GM13977 (cell line): ENCODE measurements at regions not wholly inside any gene's neighbourhood (a gene's known extent, or its start where the extent isn't known, plus 50 kb on each side); places are given as distances from the start of the nearest gene placed in this dataset.
"Not testable (repeated sequence)": the region's sequence is repeated elsewhere in the genome, so short reads cannot be mapped to it uniquely, and the experiment has no call there.

Source experiments
- DNase-seq: peaks from one replicate; pipeline ENCODE4 v3.0.0; 2012; ENCODE audit warnings: low spot score
- in situ Hi-C: fragments of 300-500 bp; cut with MboI; formaldehyde crosslinking; loops from one replicate; pipeline ENCODE4 v1.12.0; 2022; ENCODE audit warnings: low sequenced_read_pairs, low pct_unique_long_range_greater_than_20kb, mixed read lengths, inconsistent platforms; ENCODE audit not compliant: unreplicated experiment
- TF ChIP-seq, protein P1 (sequence below): IDR thresholded peaks from 2 replicates; pipeline ENCODE4 v1.5.1; 2012; ENCODE audit warnings: mild to moderate bottlenecking, control low read depth; ENCODE audit not compliant: insufficient read depth; ENCODE audit errors: extremely low read depth, missing control alignments

DNA sequence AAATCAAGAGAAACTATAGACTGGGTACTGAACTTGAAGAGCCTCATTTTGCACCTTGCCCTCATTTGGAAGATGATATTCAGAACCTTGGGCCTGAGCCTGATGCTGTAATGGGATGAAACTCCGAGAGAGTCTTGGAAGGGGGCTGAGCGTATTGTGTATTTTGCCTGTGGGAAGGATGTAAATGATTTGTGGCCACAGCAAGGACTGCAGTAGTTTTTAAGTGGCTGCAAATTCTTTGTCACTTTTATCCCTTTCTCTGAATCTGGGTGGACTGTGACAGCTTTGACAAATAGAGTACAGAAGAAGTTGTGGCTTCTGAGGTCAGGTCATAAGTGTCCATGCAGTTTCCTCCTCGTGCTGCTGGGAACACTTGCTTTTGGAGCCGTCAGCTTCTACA, 221.2 kb downstream of the ADRA2A start:
- TF ChIP-seq, protein P1, sequence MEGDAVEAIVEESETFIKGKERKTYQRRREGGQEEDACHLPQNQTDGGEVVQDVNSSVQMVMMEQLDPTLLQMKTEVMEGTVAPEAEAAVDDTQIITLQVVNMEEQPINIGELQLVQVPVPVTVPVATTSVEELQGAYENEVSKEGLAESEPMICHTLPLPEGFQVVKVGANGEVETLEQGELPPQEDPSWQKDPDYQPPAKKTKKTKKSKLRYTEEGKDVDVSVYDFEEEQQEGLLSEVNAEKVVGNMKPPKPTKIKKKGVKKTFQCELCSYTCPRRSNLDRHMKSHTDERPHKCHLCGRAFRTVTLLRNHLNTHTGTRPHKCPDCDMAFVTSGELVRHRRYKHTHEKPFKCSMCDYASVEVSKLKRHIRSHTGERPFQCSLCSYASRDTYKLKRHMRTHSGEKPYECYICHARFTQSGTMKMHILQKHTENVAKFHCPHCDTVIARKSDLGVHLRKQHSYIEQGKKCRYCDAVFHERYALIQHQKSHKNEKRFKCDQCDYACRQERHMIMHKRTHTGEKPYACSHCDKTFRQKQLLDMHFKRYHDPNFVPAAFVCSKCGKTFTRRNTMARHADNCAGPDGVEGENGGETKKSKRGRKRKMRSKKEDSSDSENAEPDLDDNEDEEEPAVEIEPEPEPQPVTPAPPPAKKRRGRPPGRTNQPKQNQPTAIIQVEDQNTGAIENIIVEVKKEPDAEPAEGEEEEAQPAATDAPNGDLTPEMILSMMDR = no peak
- in situ Hi-C loops = no loop called here
- no peak for DNase-seq

DNA sequence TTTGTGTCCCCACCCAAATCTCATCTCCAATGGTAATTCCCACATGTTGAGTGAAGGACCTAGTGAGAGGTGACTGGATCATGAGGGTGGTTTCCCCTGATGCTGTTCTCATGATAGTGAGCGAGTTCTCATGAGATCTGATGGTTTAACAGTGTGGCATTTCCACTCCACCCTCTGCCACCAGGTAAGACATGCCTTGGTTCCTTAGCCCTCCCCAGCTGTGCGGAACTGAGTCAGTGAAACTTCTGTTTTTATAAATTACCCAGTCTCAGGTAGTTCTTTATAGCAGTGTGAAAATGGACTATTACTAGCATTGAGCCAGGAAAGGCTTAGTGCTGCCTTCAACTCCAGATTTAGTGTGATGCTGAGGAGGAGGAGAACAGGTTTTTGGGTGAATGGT, 222.2 kb downstream of the ADRA2A start:
- in situ Hi-C loops = no loop called here

DNA sequence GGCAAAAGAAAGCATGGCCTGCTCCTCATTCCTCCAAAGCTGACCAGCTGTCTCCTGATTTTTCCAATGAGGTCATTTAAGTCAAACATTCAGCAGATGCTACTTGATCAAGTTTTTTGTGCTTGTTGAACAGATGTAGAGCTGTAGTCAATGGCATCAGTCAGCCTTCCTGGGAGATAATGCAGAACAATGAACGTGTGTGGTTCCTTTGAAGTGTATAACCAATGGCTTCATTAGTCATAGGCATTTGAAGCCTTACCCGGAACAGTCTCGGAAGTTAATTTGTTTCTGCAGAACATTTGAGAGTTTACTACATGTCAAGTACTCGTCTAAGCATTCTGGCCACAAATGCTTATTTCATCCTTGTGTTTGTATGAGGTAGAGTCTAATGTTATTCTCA, 227.1 kb downstream of the ADRA2A start:
- TF ChIP-seq, protein P1 = no peak
- DNase-seq = no peak
- in situ Hi-C loops = no loop called here

More for the DNA sequence above, 222.2 kb downstream of the ADRA2A start:
- no peak for DNase-seq
- TF ChIP-seq, protein P1 = no peak

DNA sequence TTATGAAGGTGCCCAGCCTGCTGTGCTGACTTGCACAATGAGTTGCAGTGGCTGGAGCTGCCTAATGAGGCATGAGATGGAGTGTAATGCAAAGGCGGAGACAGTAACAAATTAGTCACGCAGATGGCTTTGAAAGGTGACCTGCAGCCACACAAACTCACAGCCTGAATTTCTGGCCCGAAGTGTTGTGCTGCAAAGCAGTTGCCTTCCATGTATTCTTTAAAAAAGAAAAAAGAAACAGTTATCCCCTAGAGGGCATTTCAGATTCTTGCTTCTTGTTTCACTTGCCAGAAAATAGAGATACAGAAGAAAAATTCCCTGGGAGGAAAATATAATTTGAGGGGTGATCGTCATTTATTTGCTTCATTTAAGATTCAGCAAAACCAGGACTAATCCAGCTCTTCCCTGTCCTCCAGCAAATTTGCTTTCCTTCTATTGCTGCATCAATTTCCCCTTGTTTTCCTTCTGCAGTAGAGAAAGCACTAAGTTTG, 239.9 kb downstream of the ADRA2A start:
- in situ Hi-C loops = no loop called here
- no peak for DNase-seq
- TF ChIP-seq, protein P1 = no peak

DNA sequence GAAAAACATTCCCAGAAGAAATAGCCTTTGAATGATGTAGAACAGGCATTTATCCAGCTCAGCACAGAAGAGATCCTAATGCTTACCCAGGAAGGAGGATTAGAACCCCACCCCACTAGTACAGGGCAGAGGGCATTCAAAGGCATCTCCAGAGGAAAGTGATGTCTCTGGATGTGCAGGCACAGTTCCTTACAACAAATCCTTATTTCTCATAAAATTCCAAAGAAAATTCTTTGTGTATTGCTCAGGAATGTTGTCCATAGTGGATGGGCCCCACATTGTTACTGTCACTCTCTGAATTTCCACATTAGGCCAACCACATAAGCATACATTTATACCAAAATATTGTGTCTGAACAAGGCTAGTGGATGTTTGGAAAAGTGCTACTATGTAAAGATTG, 243.0 kb downstream of the ADRA2A start:
- no peak for DNase-seq
- in situ Hi-C loops = no loop called here

DNA sequence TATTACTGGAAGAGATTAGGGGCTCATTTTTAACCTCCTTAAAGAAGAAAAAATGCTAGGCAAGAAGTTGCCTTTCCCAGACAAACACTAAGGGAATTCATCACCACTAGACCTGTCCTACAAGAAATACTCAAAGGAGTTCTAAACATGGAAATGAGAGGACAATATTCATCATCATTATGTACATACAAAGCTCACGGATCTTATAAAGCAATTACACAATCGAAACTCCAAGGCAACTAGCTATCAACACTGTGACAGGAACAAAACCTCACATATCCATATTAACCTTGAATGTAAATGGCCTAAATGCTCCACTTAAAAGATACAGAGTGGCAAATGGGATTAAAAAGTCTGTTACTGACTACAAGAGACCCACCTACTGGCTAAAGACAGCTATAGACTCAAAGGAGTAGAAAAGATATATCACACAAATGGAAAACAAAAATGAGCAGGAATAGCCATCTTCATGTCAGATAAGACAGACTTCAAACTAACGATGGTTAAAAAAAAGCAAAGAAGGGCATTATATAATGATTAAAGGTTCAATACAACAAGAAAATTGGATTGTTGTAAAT, 246.6 kb downstream of the ADRA2A start:
- no peak for DNase-seq
- TF ChIP-seq, protein P1 = no peak
- in situ Hi-C loops = no loop called here

More for the DNA sequence above, 243.0 kb downstream of the ADRA2A start:
- TF ChIP-seq, protein P1 = no peak

DNA sequence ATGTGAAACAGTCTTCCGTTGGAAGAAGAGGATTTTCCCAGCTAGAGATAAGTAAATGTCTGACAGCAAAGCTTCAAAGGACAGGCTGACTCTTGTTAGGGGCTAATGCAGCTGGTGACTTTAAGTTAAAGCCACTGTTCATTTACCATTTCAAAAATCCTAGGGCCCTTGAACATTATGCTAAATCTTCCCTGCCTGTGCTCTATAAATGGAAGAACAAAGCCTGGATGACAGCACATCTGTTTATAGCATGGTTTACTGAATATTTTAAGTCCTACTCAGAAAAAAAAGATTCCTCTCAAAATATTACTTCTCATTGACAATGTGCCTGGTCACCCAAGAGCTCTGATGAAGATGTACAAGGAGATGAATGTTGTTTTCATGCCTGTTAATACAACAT, 255.3 kb downstream of the ADRA2A start:
- DNase-seq, in situ Hi-C loops: not testable (repeated sequence)
